ENCODE measurements at regions not wholly inside any gene's neighbourhood (a gene's known extent, or its start where the extent isn't known, plus 50 kb on each side); places are given as distances from the start of the nearest gene placed in this dataset.

DNA sequence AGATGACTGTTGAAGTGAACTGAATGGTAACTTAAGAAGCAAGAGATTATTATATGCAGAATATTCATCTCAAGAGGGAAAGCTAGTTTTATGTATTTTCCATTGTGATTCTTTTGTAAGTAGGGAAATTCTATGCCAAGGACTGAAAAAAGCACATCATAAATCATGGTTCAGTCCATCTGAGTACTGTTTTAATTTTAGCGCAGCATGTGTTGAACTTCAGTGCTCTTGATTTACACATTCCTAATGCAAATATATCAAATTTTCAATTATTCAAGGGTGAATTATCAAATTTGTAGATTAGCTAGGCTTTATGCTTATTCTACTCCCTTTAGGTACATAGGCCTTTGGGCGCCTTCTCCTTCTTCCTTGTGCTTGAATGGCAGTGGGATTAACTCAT lies 50.3 kb upstream of the TCF12 start:
- no peak for DNase-seq

DNA sequence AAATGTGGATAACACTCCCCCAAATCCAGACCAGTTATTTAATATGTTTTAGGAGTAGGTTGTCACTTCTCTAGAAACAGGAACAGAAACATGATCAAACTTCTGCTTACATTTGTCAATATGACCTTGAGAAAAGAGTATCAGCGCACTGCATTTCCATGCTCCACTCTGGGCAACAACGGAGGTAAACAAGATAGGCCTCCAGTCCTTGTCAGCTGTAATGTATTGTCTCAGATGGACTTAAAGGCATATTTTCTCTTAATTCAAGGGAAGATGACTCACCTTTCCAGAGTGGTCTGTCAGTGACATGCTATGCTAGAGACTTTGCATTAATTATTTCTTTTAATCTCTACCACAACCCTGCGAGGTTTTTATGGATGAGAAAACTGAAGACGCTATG lies 51.6 kb upstream of the TCF12 start:
- no peak for DNase-seq

DNA sequence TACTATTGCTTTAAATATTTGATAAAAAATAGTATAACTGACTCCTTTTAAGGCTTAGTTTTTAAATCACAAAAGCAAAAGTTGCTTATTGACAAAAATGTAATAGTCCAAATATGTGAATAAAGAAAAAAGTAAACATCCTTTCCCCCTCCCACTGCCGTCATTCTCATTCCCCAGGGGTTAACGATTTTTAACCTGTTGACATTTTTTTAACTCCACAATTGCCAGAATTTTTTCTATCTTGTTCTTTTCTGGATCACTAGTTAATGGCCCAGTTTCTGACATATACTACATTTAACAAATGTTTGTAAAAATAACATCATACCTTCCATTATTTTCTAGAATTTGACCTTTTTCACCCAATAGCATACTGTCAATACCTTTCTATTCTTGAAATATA lies 60.6 kb upstream of the TCF12 start:
- DNase-seq, result no peak

DNA sequence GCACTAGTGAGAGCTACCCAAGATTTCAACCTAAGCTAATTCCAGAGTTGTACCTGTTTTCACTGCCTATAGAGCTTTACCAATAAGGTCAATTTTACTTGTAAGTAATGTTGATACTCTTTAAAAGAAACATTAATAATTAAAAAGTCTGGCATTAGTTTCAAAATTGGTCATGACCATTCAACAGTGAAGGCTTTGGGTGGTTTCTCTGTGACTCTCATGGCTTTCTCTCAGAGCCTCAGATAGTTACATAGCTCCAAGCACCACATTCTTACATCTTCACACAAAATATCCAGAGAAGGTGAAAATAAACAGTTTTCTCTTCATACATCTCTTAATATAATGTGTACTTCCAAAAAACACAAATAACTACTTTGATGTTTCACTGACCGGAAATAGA lies 61.5 kb upstream of the TCF12 start:
- no peak for DNase-seq

DNA sequence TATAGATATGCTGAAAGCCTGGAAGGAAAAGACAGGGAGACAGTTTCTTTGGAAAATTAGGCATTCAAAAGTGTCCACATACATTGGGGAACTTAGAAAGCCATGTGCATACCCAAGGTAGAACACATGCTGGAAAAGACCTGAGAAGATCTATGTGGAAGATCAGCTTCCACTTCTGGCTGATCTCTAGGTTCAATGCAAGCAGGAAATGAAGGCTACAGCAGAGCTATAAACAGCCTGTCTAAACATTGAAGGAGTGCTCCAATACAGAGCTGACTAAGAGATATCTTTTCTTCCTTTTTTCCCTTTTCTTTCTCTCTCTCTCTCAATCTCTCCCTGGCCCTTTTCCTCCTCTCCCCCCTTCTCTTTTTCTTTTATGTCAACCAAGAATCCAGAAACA lies 73.6 kb upstream of the TCF12 start:
- DNase-seq, result no peak

DNA sequence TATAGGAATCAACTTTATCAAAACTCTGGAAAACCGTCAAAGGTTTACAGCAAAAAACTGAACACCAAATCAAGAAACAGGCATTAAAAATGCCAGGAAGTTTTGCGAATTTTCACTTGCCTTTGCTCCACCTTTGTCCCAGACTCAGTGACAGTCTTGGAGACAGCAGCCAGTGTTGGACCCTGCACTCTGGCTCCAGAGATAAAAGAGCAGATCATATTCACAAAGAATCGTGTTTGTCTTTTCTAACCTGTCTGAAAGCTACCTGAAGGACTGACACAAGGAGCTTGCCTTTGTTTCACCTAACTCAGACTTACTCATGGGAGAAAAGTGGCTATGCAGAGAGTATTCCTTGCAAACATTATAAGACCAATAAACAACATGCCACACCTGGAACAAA lies 74.0 kb upstream of the TCF12 start:
- DNase-seq, result no peak

DNA sequence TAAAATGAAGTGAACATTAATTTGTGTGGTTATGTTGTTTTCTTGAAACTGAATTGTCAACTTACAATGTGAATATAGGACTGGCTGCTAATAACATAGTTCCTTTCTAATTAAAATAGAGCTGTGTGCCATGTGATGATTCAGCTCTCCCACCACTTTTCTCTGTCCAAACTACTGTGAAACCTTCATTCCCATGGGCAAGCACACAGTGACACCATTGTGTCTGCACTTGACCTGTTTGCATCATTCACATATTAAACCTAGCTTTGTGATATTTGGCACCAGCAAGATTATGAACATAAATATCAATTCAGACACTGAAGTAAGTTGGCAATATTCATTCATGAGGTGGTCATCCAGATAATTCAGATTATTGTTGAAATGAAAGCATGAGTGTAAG lies 78.8 kb upstream of the TCF12 start:
- no peak for DNase-seq

DNA sequence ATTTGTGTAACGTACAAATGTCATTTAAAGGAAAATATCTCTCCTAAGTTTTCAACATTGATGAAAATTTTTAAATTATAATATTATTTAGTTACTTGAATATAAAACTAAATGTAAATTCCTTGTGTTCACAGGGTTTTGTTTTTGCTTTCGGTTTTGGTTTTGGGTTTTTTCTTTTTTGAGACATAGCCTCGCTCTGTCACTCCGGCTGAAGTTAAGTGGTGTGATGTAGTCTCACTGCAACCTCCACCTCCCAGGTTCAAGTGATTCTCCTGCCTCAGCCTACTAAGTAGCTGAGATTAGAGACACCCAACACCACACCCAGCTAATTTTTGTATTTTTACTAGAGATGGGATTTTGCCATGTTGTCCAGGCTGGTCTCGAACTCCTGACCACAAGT lies 79.3 kb upstream of the TCF12 start:
- DNase-seq, result no peak

DNA sequence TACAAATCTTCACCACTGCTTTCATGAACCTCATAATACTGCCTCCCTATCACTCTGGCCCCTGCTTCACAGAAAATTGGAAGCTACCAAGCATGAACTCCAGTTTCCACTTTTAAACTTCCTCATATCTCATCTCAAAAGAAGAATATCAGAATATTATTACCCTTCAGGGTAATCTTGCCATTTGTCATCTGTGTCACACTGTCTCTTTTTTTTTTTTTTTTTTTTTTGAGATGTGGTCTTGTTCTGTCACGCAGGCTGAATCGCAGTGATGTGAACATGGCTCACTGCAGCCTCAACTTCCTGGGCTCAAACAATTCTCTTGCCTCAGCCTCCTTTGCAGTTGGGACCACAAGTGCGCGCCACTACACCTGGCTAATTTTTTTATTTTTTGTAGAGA lies 80.4 kb upstream of the TCF12 start:
- DNase-seq, result no peak

DNA sequence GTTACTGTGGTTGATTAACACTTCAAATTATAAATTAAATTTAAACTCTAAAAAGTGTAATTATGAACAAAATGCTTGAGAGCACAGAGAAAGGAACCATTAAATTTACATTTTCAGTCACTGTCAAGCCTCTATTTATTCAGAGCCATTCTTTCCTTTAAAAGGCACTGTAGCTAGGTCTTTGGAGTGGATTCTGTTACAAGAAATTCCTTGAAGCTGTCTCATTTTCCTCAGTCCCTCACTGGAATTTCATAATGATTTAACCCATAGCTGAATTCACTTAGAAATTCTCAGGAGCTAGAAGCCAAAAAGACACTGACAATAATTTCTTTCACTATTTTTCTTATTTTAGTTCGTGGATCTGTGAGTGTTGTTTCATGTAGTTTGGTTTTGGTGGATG lies 81.2 kb upstream of the TCF12 start:
- no peak for DNase-seq

DNA sequence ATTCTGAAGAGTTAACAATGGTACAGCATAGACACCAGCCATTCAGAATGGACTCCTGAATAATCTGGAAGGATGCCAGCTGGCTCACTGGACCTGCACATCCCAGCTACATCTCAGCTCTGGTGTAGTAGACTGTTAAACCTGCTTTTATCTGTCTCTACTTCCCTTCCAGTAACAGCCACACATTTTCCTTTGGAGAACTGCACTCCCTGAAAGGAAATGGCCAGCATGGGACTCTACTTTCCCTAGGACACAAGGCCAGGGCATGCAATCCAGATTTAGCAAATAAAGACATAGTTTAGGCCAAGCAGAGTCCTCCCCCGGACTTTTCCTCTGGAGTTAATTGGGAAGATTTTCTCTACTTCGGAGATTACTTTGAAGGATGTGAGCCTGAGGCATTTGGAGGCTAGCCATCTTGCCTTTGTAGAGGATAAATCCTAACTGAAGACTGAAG lies 82.7 kb upstream of the TCF12 start:
- DNase-seq, result no peak

DNA sequence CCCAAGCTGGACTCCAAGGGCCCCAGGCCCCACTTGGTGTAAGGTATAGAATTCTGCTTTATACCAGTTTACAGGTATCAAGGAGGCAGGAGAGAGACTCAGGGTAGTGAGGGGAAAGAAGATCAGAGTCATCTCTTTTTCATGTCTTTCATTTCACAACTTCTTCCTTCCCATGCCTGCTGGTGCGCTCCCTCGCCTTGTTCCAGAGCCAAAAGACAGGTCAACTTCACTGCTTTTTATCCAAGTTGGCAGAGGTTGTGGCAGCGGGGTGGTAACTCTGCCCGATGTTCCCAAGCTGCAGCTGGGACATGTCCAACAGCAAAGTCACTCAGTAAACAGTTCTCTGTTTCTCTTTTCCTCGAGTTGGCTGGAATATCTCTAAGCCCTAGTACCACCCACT lies 86.3 kb upstream of the TCF12 start:
- DNase-seq, result no peak

DNA sequence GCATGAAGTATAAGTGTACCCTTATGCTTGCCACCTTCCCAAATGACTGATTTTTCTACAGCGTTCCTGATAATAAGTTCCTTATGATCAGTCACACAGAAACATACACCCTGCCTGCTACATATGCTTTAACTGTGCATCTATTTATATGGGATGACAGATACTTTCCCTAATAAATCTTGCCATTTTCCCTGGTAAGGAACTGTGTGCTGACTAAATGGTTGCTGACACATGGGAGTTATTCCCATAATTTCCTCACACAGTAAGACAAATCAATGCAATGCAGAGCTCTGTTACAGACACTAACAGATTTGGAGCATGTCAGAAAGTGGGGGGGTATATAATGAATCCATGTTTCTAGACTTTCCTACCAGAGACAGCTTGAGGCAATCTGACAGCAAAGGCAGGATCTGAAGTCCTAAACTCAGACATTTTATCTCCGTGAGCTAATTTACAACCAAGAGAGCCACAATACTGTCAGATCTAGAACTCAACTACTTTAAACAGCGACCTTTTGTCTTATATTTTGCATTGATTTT lies 86.9 kb upstream of the TCF12 start:
- DNase-seq, result no peak

DNA sequence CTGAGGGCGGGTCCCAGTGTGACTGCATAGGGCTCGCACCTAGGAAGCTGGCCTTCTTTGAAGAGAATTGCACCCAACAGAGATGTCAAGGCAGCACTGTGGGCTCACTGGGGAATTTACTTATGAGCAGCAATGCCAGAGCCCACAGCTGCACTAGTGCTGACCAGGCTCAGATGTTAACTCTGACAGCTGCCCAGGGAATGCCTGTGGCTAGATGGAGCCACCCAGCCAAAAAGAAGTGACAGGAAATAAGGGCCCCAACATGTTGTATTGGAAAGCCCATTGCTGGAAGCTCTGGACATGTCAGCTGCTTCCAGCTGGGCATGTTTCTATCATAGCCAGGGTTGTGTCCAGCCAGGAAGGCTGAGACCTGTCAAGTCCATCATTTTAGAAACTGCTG lies 90.9 kb upstream of the ZNF280D start:
- DNase-seq, result no peak

DNA sequence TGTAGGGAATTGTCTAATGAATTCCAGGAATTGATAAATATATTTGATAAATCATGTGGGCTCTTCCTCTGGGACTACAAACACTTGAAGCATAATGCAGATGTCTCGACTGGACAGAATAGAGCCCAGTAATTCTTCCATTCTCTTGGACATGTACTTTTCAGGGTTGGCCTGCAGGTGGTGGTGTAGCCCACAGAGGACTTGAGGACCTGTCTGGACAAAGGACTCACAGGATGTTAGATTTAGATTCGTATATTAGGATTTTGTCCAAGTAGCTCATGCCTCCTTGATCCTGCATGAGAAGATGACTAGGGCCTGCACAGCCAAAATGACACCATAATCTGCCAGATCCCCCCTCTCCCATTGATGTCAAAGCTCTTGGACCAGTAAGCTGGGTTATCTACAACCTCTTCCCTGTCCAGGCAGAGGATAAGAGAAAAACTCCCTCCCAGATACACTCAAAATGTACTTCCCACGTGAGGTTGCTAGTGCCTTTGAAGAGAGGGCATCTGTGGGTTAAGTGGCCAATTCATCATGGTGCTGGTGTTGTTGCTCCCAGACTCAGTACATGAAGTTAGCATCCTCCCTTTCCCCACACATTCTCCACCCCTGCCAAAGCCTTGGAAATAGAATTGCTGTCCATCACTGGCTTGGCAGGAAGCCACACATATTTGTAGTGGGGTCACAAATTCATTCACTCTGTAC lies 88.6 kb upstream of the ZNF280D start:
- DNase-seq, result peak; percentile 7

DNA sequence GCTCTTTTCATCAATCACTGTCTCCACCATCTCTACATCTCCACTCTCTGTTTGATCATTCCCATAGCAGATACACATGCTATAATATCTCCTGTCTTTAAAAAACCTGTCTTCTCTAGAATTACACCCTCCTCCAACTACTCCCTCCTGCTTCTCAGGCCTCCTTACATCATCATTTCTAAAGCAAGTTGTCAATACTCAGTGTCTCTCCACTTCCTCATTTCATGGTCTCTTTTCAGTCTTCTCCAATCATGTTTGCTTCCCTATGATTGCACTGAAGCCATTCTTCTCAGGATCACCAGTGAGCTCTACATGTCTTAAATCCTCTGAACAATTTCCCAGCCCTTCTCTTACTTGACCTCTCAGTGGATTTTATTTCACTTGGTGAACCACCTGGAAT lies 87.0 kb upstream of the ZNF280D start:
- no peak for DNase-seq

DNA sequence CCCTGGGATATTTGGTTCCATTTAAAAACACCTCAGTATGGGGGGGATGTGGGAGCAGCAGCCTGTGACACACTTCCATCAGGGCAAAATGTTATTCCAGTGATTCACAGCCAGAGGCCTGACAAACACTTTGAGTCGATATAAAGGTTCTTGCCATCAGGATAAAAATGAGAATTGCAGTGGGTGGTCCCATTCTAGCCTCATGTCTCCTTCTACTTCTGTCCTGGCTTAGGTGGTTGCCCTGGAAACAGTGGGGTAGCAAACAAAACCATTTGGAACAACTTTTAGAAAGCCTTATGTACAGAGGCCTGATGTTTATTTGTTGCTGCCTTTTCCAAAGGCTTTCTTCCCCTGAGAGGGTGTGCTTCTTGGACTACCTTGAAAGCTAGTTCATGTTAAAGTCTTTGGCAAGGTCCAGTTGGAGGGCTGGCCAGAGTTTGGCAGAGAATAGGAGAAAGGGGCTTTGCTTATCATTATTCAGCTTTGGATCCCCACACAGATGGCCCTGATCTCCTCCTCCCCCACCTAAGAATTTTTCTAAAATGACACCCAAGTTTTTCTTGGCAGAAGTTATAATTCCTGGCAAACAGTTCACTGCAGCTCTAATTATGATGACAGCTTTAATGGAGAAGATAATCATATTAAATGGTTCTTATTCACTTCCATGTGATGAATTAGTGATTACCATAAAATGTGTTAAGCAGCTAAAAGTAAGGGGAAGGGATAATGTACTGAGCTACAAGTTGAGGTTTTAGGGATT lies 84.2 kb upstream of the ZNF280D start:
- DNase-seq, result no peak

DNA sequence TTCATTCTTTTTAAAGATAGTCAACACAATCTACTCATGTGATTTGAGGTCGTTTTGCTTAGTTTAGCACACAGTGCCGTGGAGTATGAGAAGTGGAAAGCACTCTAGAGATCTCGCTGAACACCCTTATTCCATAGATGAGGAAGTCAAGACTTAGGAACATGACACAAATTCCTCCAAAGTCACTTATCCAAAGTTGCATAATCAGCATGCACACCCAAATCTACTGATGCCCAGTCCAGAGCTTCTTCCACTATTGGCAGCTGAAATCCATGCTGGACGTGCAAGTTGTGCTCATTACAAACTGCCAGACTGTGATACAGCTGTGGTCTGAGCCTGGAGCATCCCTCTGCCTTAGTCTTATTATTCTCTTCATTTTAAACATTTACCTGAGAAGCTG lies 83.5 kb upstream of the ZNF280D start:
- no peak for DNase-seq

DNA sequence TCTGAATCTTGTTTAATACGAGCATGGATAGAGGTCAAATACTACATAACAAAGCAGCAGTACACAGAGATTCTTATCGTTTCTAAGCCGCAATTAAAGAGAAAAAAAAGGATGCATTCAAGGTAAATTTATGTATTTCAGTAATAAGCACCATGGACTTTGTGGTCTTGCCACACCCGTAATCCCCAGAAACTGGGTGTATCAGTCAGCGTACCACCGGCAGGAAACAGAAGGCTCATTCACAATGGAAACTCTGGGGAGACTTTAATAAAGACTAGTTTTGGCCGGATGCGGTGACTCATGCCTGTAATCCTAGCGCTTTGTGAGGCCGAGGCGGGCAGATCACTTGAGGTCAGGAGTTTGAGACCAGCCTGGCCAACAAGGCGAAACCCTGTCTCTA lies 81.9 kb upstream of the ZNF280D start:
- no peak for DNase-seq

DNA sequence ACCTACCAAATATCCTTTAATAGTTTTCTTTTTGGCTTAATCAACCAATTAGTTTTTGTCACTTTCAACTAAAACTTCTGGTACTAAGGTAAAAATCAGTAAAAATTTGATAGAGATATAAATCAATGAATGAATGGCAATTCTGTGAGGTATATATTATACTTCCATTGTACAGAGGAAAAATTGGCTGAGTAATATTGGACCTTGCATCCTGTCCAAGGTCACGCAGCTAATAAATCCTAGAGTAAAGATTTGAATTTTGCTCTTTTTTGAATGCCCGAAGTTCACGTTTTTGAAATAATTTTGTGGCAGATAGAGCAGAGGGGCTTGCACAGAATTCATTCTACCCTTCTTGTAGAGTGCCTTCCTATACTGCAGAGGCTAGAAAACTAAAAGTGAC lies 81.1 kb upstream of the ZNF280D start:
- no peak for DNase-seq

DNA sequence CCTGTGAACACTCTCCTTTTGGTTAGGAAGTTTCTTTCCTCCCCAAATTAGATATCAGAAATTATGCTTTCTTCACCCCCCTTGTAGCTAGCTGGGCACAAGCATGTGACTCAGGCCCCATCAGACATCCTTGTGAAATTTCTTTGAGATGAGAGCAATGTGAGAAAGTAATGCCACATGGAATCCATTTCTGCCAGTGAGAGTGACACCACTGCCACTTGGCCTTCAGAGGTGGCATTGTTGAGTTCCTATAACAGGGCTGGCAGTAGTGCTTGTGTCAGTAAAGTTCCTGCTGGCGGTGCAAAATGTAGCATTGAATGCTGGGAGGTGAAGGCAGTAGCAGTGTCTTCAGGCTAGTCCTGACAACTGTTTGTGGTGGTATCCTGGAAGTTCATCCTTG lies 80.7 kb upstream of the ZNF280D start:
- DNase-seq, result no peak

DNA sequence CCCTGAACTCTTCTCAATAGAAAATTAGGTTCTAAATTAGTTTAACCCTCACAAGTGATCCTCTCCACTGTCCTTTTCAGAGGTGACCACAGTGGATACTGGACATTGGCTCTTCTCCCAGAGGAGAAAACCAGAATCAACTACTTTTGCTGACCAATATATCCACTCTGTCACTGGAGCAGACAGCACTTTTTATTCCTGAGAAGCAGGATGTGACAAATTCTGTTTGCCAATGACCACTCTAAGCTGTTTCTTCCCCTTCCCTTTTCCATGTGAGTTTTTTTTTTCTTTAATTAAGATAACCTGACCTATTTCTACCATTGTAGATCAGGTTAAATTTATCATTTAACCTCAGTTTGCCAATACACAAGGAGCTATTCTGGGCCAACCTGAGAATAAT lies 79.7 kb upstream of the ZNF280D start:
- DNase-seq, result no peak

DNA sequence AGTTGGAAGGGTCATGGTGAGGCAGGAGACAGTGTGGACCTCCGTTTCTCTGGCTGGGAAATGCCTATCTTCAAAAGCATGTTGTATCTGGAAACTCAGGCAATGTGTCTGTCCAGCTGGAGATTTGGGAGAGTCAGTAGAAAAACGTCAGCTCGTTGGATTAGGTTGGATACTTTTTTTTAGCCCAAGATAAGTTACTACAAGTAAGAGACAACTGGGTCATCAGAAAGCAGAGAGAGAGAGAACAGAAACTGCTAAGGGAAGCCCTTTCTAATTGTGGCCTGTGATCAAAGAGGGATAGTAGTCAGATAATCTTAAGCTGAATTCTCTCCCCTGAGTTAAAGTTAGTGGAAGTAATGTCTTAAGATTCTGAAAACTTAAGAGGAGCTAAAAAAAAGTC lies 78.9 kb upstream of the ZNF280D start:
- no peak for DNase-seq

DNA sequence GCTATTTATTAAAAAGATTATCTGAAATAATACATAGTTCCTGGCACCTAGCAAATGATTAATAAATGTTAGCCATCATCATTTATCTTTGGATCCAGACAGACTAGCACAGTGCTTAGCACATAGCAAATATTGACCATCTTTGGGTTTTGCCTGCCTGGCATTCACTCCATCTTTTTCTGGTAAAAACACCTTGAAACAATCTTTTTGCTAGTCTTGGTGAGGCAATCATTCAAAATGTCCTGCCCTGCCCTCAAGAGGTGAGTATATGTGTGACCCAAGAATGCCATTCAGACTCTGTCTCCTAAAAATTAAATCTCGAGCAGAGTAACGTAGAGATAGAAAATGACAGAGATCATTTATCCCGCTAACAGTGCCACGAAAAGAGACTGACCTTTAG lies 78.3 kb upstream of the ZNF280D start:
- DNase-seq, result no peak

DNA sequence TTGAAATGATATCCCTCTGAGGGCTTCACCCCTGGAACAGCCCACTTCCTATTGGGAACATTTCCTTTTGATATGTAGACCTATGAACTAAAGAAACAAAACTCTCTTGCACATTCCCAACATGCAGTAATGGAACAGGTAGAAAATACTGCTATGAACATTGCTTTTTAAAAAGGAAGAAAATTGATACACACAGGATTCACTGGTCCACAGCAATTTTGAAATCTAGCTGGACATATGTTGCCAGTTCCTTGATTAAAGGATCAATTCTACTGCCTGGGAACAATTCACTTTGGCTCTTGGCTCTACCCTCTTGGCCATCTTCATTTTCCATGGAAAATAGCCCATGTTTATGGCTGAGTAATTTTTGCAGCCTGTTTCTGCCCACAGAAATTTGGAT lies 74.9 kb upstream of the ZNF280D start:
- DNase-seq, result no peak
